Loucy (cell line): ENCODE measurements at regions not wholly inside any gene's neighbourhood (a gene's known extent, or its start where the extent isn't known, plus 50 kb on each side); places are given as distances from the start of the nearest gene placed in this dataset.
"Not testable (repeated sequence)": the region's sequence is repeated elsewhere in the genome, so short reads cannot be mapped to it uniquely, and the experiment has no call there.

Experiments used
- H2AFZ ChIP-seq: fragments of 200-600 bp; sonication (generic); 2 replicates; pipeline ENCODE4 v1.6.0; 2016; ENCODE audit warnings: antibody characterized with exemption, mild to moderate bottlenecking, low read length, moderate library complexity
- H3F3A ChIP-seq: fragments of 200-600 bp; 2 replicates; pipeline ENCODE4 v1.6.0; 2016; ENCODE audit warnings: antibody characterized with exemption, low read depth, mild to moderate bottlenecking
- H3K27me3 ChIP-seq: fragments of 200-600 bp; sonication (generic); 2 replicates; pipeline ENCODE4 v1.6.1; 2014; ENCODE audit warnings: low read length, mild to moderate bottlenecking; ENCODE audit not compliant: insufficient read depth, poor library complexity, severe bottlenecking
- H3K36me3 ChIP-seq: fragments of 200-600 bp; sonication (generic); 2 replicates; pipeline ENCODE4 v1.6.1; 2016; ENCODE audit warnings: low read length; ENCODE audit not compliant: insufficient read depth
- H3K4me1 ChIP-seq: fragments of 200-600 bp; sonication (generic); 2 replicates; pipeline ENCODE4 v1.5.1; 2014; ENCODE audit warnings: low read length, mild to moderate bottlenecking; ENCODE audit not compliant: insufficient read depth, poor library complexity, severe bottlenecking
- H3K4me2 ChIP-seq: fragments of 200-600 bp; sonication (generic); 2 replicates; pipeline ENCODE4 v1.6.0; 2014; ENCODE audit warnings: antibody characterized with exemption, low read length, low read depth, mild to moderate bottlenecking; ENCODE audit not compliant: poor library complexity, severe bottlenecking
- H3K4me3 ChIP-seq: fragments of 200-600 bp; sonication (generic); 2 replicates; pipeline ENCODE4 v1.5.1; 2014; ENCODE audit warnings: low read length, mild to moderate bottlenecking, mixed read lengths; ENCODE audit not compliant: poor library complexity, severe bottlenecking
- H3K79me2 ChIP-seq: fragments of 200-600 bp; sonication (generic); 2 replicates; pipeline ENCODE4 v1.6.1; 2014; ENCODE audit warnings: low read length; ENCODE audit not compliant: insufficient read depth
- H3K9ac ChIP-seq: fragments of 200-600 bp; sonication (generic); 2 replicates; pipeline ENCODE4 v1.6.0; 2014; ENCODE audit warnings: mild to moderate bottlenecking, low read depth, low read length, moderate library complexity; ENCODE audit not compliant: poor library complexity, severe bottlenecking
- H3K9me2 ChIP-seq: fragments of 200-600 bp; sonication (generic); replicated peaks from 2 replicates; pipeline ENCODE4 v1.6.1; 2016; ENCODE audit warnings: low read depth, low read length, mixed read lengths
- H3K9me3 ChIP-seq: fragments of 200-600 bp; sonication (generic); 2 replicates; pipeline ENCODE4 v1.6.1; 2014; ENCODE audit warnings: mild to moderate bottlenecking, antibody characterized with exemption, low read length, low read depth; ENCODE audit not compliant: insufficient read depth
- H4K20me1 ChIP-seq: fragments of 200-600 bp; sonication (generic); 2 replicates; pipeline ENCODE4 v1.6.0; 2014; ENCODE audit warnings: antibody characterized with exemption, low read length, mild to moderate bottlenecking; ENCODE audit not compliant: insufficient read depth, poor library complexity, severe bottlenecking
- EZH2phosphoT487 ChIP-seq: fragments of 200-600 bp; IDR thresholded peaks from 2 replicates; pipeline ENCODE4 v1.6.1; 2018; ENCODE audit warnings: antibody characterized with exemption, mild to moderate bottlenecking, moderate library complexity, borderline replicate concordance
- TF ChIP-seq, protein P1 (sequence below): fragments of 200-600 bp; sonication (generic); conservative IDR thresholded peaks from 2 replicates; pipeline ENCODE4 v1.5.1; 2014; ENCODE audit warnings: mild to moderate bottlenecking, antibody characterized with exemption, low read length

DNA sequence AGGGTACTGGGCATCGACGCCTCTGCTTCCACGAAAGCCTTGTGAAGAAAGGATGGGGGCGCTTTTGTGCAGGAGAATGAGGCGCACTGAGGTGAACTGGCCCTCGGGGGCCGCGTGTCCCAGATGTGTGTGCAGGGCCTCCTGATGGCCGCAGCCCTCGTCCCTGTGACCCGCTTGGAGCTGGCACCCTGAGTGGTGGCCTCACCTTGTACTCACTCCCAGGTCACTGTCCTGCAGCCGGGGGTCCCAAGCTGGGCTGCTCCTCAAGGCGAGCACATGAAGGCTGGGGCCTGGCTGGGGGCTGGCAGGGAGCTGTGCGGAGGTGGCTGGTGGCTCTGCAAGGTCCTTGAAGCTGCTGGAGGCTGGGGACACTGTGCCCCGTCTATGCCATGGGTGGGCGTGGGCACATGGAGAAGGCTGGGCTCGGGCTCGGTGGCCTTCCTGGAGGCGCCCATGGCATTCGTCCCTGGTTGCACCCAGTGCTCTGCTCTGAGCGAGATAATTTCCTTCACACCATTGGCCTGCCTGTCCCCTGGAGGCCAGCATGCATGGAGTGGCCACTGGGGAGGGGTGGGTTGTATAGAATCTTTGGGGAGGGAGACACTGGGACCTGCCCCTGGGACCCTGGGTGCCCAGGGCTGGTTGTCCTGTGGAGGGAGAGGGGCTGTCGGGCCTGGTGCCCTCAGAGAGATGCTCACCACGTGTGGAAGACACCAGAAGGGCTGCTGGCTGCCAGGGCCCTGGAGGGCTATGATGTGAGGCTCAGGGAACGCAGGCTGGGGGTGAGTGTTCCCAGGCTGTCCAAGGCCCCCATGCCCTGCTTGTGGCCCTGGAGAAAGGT is 79.3 kb downstream of the TMEM121 start:
- H3K27me3 ChIP-seq: no peaks in the 10 kb centered on the region
- H3K4me3 ChIP-seq: no peak overlapping the region
- no peaks in the 10 kb centered on the region for H3K79me2 ChIP-seq
- TF ChIP-seq, protein P1, sequence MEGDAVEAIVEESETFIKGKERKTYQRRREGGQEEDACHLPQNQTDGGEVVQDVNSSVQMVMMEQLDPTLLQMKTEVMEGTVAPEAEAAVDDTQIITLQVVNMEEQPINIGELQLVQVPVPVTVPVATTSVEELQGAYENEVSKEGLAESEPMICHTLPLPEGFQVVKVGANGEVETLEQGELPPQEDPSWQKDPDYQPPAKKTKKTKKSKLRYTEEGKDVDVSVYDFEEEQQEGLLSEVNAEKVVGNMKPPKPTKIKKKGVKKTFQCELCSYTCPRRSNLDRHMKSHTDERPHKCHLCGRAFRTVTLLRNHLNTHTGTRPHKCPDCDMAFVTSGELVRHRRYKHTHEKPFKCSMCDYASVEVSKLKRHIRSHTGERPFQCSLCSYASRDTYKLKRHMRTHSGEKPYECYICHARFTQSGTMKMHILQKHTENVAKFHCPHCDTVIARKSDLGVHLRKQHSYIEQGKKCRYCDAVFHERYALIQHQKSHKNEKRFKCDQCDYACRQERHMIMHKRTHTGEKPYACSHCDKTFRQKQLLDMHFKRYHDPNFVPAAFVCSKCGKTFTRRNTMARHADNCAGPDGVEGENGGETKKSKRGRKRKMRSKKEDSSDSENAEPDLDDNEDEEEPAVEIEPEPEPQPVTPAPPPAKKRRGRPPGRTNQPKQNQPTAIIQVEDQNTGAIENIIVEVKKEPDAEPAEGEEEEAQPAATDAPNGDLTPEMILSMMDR: no peak
- TF ChIP-seq EZH2phosphoT487: no peak
- H4K20me1 ChIP-seq: no peaks in the 10 kb centered on the region
- H3K36me3 ChIP-seq: no peaks in the 10 kb centered on the region
- H3K9ac ChIP-seq: no peak overlapping the region
- no peak overlapping the region for H2AFZ ChIP-seq
- H3K4me1 ChIP-seq: no peaks in the 10 kb centered on the region
- H3K9me3 ChIP-seq: peaks cover 9% of the 10 kb centered on the region; the same call in 1 of the 2 replicates
- no peak overlapping the region for H3K4me2 ChIP-seq
- no peaks in the 10 kb centered on the region for H3K9me2 ChIP-seq
- H3F3A ChIP-seq: no peaks in the 10 kb centered on the region

GRCh38 chr14:105606305-105606975 is 80.1 kb downstream of the TMEM121 start:
- not testable (repeated sequence) for H3K9me3 ChIP-seq, H3K9me2 ChIP-seq, H3K79me2 ChIP-seq, H2AFZ ChIP-seq, H3K9ac ChIP-seq, H3K4me3 ChIP-seq, H3K36me3 ChIP-seq, H3K4me1 ChIP-seq, H3K4me2 ChIP-seq, H3F3A ChIP-seq, H4K20me1 ChIP-seq, H3K27me3 ChIP-seq

GRCh38 chr14:105607025-105607424 is 80.6 kb downstream of the TMEM121 start:
- H3K9me3 ChIP-seq, H3K4me2 ChIP-seq, H3K4me1 ChIP-seq, H3K79me2 ChIP-seq, H2AFZ ChIP-seq, H3K36me3 ChIP-seq, H3F3A ChIP-seq, H3K27me3 ChIP-seq, H3K4me3 ChIP-seq, H3K9ac ChIP-seq, H4K20me1 ChIP-seq, H3K9me2 ChIP-seq: not testable (repeated sequence)

- not testable (repeated sequence) for H3F3A ChIP-seq, H3K9ac ChIP-seq, H3K4me2 ChIP-seq, H3K9me3 ChIP-seq, H3K4me3 ChIP-seq, H3K4me1 ChIP-seq, H4K20me1 ChIP-seq, H3K79me2 ChIP-seq, H2AFZ ChIP-seq, H3K36me3 ChIP-seq, H3K27me3 ChIP-seq, H3K9me2 ChIP-seq
These were observed 88.6 kb downstream of the TMEM121 start for GRCh38 chr14:105614987-105615386.

- not testable (repeated sequence) for H3K9me2 ChIP-seq, H3K9ac ChIP-seq, H3K36me3 ChIP-seq, H3K4me3 ChIP-seq, H3K4me2 ChIP-seq, H4K20me1 ChIP-seq, H3K27me3 ChIP-seq, H2AFZ ChIP-seq, H3K4me1 ChIP-seq, H3F3A ChIP-seq, H3K79me2 ChIP-seq, H3K9me3 ChIP-seq
These were observed 89.8 kb downstream of the TMEM121 start for GRCh38 chr14:105615986-105616801.
